ENCODE measurements at regions not wholly inside any gene's neighbourhood (a gene's known extent, or its start where the extent isn't known, plus 50 kb on each side); places are given as distances from the start of the nearest gene placed in this dataset.
"Not testable (repeated sequence)": the region's sequence is repeated elsewhere in the genome, so short reads cannot be mapped to it uniquely, and the experiment has no call there.

DNA sequence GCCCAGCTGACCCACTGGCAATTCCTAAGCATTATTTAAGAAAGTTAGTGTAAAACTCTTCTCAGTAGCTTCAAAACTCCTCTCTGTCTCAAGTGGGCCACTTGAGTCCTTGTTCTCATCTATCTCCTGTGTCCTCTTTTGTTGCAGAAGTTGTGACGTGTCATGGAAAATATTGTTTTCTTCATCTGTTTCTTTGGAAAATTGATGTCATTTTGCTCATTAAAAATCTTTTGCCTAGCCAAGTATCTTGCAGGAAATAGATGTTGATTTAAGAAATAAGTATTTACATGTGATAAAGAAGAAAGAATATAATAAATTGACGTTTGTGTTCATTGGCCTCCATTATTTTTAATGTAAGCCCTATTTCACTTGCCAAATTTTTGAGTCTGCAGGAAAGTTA is 1158.4 kb upstream of the SEMA6A start:
- DNase-seq (ENCODE audit: extremely low read depth, insufficient read length): no peak
- no peak overlapping the region for H3K4me3 ChIP-seq (replicated peaks; ENCODE audit: low read depth, low read length)
- TF ChIP-seq, protein P1, sequence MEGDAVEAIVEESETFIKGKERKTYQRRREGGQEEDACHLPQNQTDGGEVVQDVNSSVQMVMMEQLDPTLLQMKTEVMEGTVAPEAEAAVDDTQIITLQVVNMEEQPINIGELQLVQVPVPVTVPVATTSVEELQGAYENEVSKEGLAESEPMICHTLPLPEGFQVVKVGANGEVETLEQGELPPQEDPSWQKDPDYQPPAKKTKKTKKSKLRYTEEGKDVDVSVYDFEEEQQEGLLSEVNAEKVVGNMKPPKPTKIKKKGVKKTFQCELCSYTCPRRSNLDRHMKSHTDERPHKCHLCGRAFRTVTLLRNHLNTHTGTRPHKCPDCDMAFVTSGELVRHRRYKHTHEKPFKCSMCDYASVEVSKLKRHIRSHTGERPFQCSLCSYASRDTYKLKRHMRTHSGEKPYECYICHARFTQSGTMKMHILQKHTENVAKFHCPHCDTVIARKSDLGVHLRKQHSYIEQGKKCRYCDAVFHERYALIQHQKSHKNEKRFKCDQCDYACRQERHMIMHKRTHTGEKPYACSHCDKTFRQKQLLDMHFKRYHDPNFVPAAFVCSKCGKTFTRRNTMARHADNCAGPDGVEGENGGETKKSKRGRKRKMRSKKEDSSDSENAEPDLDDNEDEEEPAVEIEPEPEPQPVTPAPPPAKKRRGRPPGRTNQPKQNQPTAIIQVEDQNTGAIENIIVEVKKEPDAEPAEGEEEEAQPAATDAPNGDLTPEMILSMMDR (IDR thresholded peaks at IDR 0.05; ENCODE audit: insufficient read depth, low read length, poor library complexity, severe bottlenecking): no peak
- H3K36me3 ChIP-seq (ENCODE audit: control insufficient read depth, insufficient read depth, low read length): no peaks in the 10 kb centered on the region
- H3K27me3 ChIP-seq (replicated peaks; ENCODE audit: control insufficient read depth, insufficient read depth, low read length): no peaks in the 10 kb centered on the region

DNA sequence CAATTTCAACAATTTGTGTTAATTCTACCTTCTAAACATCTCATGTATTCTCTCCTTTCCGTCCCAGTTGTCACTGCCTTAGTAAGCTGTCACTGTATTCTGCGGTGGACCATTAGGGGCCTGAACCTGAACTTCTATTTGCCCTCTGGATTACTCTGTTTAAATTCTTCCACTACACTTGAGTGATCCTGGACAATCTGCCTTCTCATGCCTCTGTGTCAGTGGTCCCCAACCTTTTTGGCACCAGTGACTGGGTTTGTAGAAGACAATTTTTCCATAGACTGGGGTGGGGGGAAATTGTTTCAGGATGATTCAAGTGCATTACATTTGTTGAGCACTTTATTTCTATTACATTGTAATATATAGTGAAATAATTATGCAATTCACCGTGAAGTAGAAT is 1157.6 kb upstream of the SEMA6A start:
- TF ChIP-seq, protein P1 (IDR thresholded peaks at IDR 0.05; ENCODE audit: insufficient read depth, low read length, poor library complexity, severe bottlenecking): no peak
- DNase-seq (ENCODE audit: extremely low read depth, insufficient read length): no peak
- H3K27me3 ChIP-seq (replicated peaks; ENCODE audit: control insufficient read depth, insufficient read depth, low read length): no peaks in the 10 kb centered on the region

DNA sequence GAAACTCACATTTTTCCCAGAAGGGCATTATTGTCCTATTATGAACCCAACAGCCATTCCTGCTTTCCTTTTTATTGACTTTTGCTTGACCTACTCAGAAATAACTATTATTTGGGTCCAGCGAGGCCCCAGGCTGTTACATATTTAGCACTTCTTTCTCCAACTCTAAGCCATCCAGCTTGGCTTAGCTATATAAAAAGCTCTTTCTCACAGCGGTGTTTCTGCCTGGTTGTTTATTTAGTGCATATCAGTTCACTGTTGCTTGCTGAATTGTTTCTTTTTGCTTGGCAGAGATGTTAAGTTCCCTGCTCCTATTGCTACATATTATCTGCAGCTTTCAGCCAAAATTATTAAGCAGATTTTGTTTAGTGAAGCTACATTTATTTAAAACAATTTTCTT is 1156.8 kb upstream of the SEMA6A start:
- no peak for DNase-seq (ENCODE audit: extremely low read depth, insufficient read length)
- no peaks in the 10 kb centered on the region for H3K27me3 ChIP-seq (replicated peaks; ENCODE audit: control insufficient read depth, insufficient read depth, low read length)
- TF ChIP-seq, protein P1 (IDR thresholded peaks at IDR 0.05; ENCODE audit: insufficient read depth, low read length, poor library complexity, severe bottlenecking): no peak
- no peaks in the 10 kb centered on the region for H3K36me3 ChIP-seq (ENCODE audit: control insufficient read depth, insufficient read depth, low read length)
- no peak overlapping the region for H3K4me3 ChIP-seq (replicated peaks; ENCODE audit: low read depth, low read length)

More for the DNA sequence above, 1157.6 kb upstream of the SEMA6A start:
- no peak overlapping the region for H3K4me3 ChIP-seq (replicated peaks; ENCODE audit: low read depth, low read length)
- H3K36me3 ChIP-seq (ENCODE audit: control insufficient read depth, insufficient read depth, low read length): no peaks in the 10 kb centered on the region

DNA sequence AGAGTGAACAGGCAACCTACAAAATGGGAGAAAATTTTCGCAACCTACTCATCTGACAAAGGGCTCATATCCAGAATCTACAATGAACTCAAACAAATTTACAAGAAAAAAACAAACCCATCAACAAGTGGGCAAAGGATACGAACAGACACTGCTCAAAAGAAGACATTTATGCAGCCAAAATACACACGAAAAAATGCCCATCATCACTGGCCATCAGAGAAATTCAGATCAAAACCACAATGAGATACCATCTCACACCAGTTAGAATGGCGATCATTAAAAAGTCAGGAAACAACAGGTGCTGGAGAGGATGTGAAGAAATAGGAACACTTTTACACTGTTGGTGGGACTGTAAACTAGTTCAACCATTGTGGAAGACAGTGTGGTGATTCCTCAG is 1146.2 kb upstream of the SEMA6A start:
- H3K36me3 ChIP-seq (ENCODE audit: control insufficient read depth, insufficient read depth, low read length); DNase-seq (ENCODE audit: extremely low read depth, insufficient read length): not testable (repeated sequence)

DNA sequence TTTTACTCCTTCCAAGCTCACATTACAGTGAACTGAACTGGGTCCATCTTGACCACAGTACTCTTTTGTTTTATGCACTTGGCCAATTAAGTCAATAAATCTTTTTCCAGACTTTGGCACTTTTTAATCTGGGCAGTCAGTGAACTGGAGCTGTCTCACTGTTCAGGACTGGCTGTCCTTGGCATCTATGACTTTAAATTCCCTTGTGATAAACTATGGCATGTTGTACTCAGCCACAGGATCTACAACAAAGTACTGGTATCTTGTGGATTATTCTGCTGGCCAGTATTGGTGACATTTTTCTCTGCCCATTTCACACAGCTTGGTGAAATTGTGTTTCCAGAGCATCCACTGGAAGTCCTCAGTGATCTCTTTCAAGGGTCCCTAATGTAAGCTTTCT is 1144.8 kb upstream of the SEMA6A start:
- H3K4me3 ChIP-seq (replicated peaks; ENCODE audit: low read depth, low read length): no peak overlapping the region
- H3K27me3 ChIP-seq (replicated peaks; ENCODE audit: control insufficient read depth, insufficient read depth, low read length): no peaks in the 10 kb centered on the region
- no peaks in the 10 kb centered on the region for H3K36me3 ChIP-seq (ENCODE audit: control insufficient read depth, insufficient read depth, low read length)
- TF ChIP-seq, protein P1 (IDR thresholded peaks at IDR 0.05; ENCODE audit: insufficient read depth, low read length, poor library complexity, severe bottlenecking): no peak
- no peak for DNase-seq (ENCODE audit: extremely low read depth, insufficient read length)

More for the DNA sequence above, 1146.2 kb upstream of the SEMA6A start:
- H3K27me3 ChIP-seq (replicated peaks; ENCODE audit: control insufficient read depth, insufficient read depth, low read length); H3K4me3 ChIP-seq (replicated peaks; ENCODE audit: low read depth, low read length): not testable (repeated sequence)

DNA sequence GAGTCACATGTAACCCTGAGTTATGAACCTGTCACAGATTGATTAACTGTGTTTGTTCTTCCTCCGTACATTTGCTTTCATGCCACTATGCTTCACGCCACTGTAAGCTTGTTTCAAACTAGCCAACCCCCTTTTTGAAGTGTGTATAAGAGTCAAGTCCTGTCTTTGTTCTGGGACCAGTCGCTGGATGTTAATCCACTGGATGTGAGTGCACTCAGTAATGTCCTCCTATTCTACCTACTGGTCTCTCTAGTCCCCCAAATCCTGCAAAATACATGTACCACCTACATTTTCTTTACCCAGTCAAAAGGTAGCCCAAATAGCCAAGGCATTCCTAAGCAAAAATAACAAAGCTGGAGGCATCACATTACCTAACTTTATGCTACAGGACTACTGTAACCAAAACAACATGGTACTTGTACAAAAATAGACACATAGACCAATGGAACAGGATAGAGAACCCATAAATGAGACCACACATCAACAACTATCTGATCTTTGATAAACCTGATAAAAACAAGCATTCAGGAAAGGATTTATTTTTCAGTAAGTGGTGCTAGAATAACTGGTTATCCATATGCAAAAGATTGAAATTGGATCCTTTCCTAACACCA is 1139.1 kb upstream of the SEMA6A start:
- DNase-seq (ENCODE audit: extremely low read depth, insufficient read length): no peak
- H3K27me3 ChIP-seq (replicated peaks; ENCODE audit: control insufficient read depth, insufficient read depth, low read length): no peaks in the 10 kb centered on the region
- no peak overlapping the region for H3K4me3 ChIP-seq (replicated peaks; ENCODE audit: low read depth, low read length)
- TF ChIP-seq, protein P1 (IDR thresholded peaks at IDR 0.05; ENCODE audit: insufficient read depth, low read length, poor library complexity, severe bottlenecking): no peak
- H3K36me3 ChIP-seq (ENCODE audit: control insufficient read depth, insufficient read depth, low read length): no peaks in the 10 kb centered on the region

Measured in GM06990 (cell line).